ENCODE measurements at regions not wholly inside any gene's neighbourhood (a gene's known extent, or its start where the extent isn't known, plus 50 kb on each side); places are given as distances from the start of the nearest gene placed in this dataset.

DNA sequence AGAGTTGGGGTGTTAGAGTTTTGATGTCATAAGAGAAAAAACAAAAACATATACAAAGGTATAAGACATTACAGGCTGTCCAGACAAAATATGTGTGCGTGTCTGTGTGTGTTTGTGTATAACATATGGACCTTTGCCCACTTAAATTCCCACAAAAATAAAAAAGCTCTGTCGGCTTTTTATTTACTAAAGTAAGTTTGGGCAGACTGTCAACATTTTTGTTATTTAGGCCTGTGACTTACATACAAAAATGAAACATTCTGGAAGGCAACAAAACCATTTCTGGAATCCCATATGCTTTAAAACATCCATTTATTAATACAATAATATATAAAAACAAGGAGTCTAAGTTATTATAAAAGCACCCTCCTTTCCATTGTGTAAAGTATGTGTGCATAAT is 960.1 kb upstream of the FAT3 start:
- no peak overlapping the region for H3K27ac ChIP-seq (ENCODE audit: low read length)
- Mint-ChIP-seq H3K27ac (no peak overlapping the region), H3K4me1 (no peaks in the 10 kb centered on the region), H3K9me3 (peaks cover 5 to 6% of the 10 kb centered on the region in 2 donors), H3K27me3 (ENCODE audit: low read depth in 2 of 2) (no peaks in the 10 kb centered on the region), H3K36me3 (no peaks in the 10 kb centered on the region), H3K4me3 (no peak overlapping the region)
- intact Hi-C loops (cut with micrococcal nuclease), result no loop called here
- H3K36me3 ChIP-seq (ENCODE audit: control insufficient read depth, insufficient read depth, low read length), result no peaks in the 10 kb centered on the region
- WGBS (ENCODE audit: insufficient coverage), result 40% methylated on average over 1 of the region's 2 CpGs
- no peaks in the 10 kb centered on the region for H3K4me1 ChIP-seq (ENCODE audit: control insufficient read depth, insufficient read depth, low read length)
- no peak overlapping the region for H3K4me3 ChIP-seq (ENCODE audit: low read length)
- DNase-seq (no peak), ATAC-seq (no peak)
- no peaks in the 10 kb centered on the region for H3K9me3 ChIP-seq (ENCODE audit: control insufficient read depth, insufficient read depth, low read length)
- no peaks in the 10 kb centered on the region for H3K27me3 ChIP-seq (ENCODE audit: control insufficient read depth, insufficient read depth, low read length)
- TF ChIP-seq, protein P1, sequence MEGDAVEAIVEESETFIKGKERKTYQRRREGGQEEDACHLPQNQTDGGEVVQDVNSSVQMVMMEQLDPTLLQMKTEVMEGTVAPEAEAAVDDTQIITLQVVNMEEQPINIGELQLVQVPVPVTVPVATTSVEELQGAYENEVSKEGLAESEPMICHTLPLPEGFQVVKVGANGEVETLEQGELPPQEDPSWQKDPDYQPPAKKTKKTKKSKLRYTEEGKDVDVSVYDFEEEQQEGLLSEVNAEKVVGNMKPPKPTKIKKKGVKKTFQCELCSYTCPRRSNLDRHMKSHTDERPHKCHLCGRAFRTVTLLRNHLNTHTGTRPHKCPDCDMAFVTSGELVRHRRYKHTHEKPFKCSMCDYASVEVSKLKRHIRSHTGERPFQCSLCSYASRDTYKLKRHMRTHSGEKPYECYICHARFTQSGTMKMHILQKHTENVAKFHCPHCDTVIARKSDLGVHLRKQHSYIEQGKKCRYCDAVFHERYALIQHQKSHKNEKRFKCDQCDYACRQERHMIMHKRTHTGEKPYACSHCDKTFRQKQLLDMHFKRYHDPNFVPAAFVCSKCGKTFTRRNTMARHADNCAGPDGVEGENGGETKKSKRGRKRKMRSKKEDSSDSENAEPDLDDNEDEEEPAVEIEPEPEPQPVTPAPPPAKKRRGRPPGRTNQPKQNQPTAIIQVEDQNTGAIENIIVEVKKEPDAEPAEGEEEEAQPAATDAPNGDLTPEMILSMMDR (IDR thresholded peaks at IDR 0.05), result no peak

DNA sequence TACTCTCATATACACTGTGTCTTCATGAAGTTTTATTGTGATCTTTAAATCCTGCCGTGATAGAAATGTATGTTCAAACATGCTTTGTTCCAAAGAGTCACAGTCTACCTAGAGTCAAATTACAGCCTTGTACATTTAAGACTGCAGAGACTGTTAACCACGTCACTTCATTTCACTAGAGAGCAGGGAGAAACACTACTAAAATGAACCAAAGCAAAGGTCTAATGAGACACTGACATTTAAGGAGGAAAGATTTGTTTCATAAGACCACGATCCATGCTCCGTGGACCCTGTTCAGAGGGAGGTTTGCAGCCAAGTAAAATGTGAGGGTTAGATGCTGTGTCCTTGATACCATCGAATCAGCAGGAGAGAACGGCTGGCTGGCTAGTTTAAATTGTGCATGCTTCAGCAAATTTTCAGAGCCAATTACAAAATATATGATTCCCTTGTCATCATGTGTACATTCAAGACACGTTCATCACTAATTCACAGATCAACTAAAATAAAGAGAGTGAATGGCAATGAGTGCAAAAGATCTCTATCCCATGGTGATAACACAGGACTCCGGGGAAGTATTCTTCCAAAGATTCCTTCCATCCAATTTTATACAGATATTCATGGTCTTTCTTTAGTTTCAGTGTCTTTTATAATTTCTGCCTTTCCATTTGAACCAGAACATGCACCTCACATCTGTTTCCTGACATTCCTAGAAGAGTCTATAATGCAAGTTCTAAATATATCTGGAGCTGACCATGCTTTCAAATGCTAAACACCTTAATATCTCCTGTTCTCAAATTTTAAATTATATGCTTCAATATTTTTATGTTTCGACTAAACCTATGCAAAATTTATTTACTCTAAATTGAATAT is 960.9 kb upstream of the FAT3 start:
- H3K27ac Mint-ChIP-seq, result no peak overlapping the region
- no peak for DNase-seq
- WGBS (ENCODE audit: insufficient coverage), result 75% methylated on average over 8 of the region's 9 CpGs
- no peak for ATAC-seq
- no peaks in the 10 kb centered on the region for H3K27me3 Mint-ChIP-seq (ENCODE audit: low read depth in 2 of 2)
- Histone ChIP-seq H3K27ac (ENCODE audit: low read length) (no peak overlapping the region), H3K4me1 (ENCODE audit: control insufficient read depth, insufficient read depth, low read length) (no peaks in the 10 kb centered on the region), H3K9me3 (ENCODE audit: control insufficient read depth, insufficient read depth, low read length) (no peaks in the 10 kb centered on the region), H3K27me3 (ENCODE audit: control insufficient read depth, insufficient read depth, low read length) (no peaks in the 10 kb centered on the region), H3K4me3 (ENCODE audit: low read length) (no peak overlapping the region), H3K36me3 (ENCODE audit: control insufficient read depth, insufficient read depth, low read length) (no peaks in the 10 kb centered on the region)
- no peak overlapping the region for H3K4me3 Mint-ChIP-seq
- intact Hi-C loops (cut with micrococcal nuclease), result no loop called here
- H3K4me1 Mint-ChIP-seq, result no peaks in the 10 kb centered on the region
- H3K9me3 Mint-ChIP-seq, result peaks cover 7% of the 10 kb centered on the region in 2 donors
- no peaks in the 10 kb centered on the region for H3K36me3 Mint-ChIP-seq
- TF ChIP-seq, protein P1 (IDR thresholded peaks at IDR 0.05), result no peak

DNA sequence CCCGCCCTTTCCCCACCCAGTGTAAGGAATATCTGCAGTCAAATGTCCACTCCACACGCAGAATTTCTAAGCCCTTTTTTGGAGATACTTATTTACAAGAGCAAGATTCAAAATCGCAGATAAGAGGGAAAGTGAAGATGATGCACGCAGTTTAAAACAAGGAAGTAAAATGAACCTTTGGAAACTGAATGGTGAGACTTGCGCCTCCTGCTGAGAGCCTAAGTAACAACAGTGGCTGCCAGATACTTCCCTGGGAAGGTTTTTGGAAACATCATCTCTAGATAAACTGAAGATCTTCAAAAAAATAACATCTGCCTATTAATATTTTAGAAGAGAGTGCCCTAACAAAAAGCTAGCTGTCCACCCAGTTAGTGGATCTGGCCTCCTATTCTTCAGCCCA is 963.1 kb upstream of the FAT3 start:
- no peak overlapping the region for H3K4me3 Mint-ChIP-seq
- ATAC-seq, result no peak
- peaks cover 7 to 9% of the 10 kb centered on the region in 2 donors for H3K9me3 Mint-ChIP-seq
- Histone ChIP-seq H3K9me3 (ENCODE audit: control insufficient read depth, insufficient read depth, low read length) (no peaks in the 10 kb centered on the region), H3K27ac (ENCODE audit: low read length) (no peak overlapping the region), H3K4me1 (ENCODE audit: control insufficient read depth, insufficient read depth, low read length) (no peaks in the 10 kb centered on the region), H3K4me3 (ENCODE audit: low read length) (no peak overlapping the region), H3K36me3 (ENCODE audit: control insufficient read depth, insufficient read depth, low read length) (no peaks in the 10 kb centered on the region), H3K27me3 (ENCODE audit: control insufficient read depth, insufficient read depth, low read length) (no peaks in the 10 kb centered on the region)
- DNase-seq, result no peak
- WGBS (ENCODE audit: insufficient coverage), result 52% methylated on average over 3 of the region's 5 CpGs
- intact Hi-C loops (cut with micrococcal nuclease), result no loop called here
- no peaks in the 10 kb centered on the region for H3K36me3 Mint-ChIP-seq
- TF ChIP-seq, protein P1 (IDR thresholded peaks at IDR 0.05), result no peak
- H3K27ac Mint-ChIP-seq, result no peak overlapping the region
- no peaks in the 10 kb centered on the region for H3K27me3 Mint-ChIP-seq (ENCODE audit: low read depth in 2 of 2)
- H3K4me1 Mint-ChIP-seq, result no peaks in the 10 kb centered on the region

DNA sequence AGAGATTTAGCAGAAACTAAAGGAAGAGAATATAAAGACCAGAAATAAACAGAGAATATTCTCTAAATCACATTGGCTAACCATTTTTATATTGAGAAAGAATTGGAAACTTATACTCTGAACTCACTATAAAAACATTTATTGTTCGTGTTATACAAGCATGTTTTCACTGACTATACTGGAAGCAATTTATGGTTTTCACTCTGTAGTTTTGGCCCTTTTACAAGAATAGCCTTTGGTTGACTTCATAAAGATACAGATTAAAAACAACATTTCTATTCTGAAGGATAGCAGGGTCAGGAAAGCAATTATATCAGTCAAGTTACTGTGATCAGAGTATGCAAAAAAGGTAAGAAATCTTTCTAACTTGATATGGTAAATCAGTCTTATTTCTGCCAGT is 965.7 kb upstream of the FAT3 start:
- no peak for ATAC-seq
- no peak for DNase-seq
- Histone ChIP-seq H3K36me3 (ENCODE audit: control insufficient read depth, insufficient read depth, low read length) (no peaks in the 10 kb centered on the region), H3K27me3 (ENCODE audit: control insufficient read depth, insufficient read depth, low read length) (no peaks in the 10 kb centered on the region), H3K9me3 (ENCODE audit: control insufficient read depth, insufficient read depth, low read length) (no peaks in the 10 kb centered on the region), H3K4me1 (ENCODE audit: control insufficient read depth, insufficient read depth, low read length) (no peaks in the 10 kb centered on the region), H3K4me3 (ENCODE audit: low read length) (no peak overlapping the region), H3K27ac (ENCODE audit: low read length) (no peak overlapping the region)
- Mint-ChIP-seq H3K36me3 (no peaks in the 10 kb centered on the region), H3K27ac (no peak overlapping the region), H3K4me1 (no peaks in the 10 kb centered on the region), H3K9me3 (peaks cover 5 to 8% of the 10 kb centered on the region in 2 donors), H3K4me3 (no peak overlapping the region), H3K27me3 (ENCODE audit: low read depth in 2 of 2) (no peaks in the 10 kb centered on the region)
- 78% methylated on average over 1 of the region's 1 CpG for WGBS (ENCODE audit: insufficient coverage)
- TF ChIP-seq, protein P1 (IDR thresholded peaks at IDR 0.05), result no peak
- intact Hi-C loops (cut with micrococcal nuclease), result loop anchor here (10.0 kb wide), 1 partner anchor 64 kb away; no protein-coding TSS in a partner anchor

Data from natural killer cell (primary cell).